ENCODE measurements at regions not wholly inside any gene's neighbourhood (a gene's known extent, or its start where the extent isn't known, plus 50 kb on each side); places are given as distances from the start of the nearest gene placed in this dataset.

DNA sequence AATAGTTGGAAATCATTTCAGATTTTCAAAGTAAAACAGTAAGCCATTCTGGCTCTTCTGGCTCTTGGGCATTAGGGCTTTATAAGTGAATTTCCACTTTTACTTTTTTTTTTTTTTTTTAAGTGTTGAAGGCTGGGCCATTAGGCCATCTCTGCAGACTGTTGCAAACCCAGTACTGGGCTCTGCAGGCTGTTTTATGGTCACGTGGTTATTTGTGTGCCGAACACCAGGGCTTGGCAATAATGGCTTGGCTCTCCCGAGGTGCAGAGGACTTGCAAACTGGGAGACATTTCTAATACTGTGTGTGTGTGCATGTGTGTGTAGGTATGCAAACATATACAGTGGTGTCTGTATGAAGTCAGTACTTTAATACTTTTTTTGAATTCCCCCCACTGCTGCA lies 194.9 kb upstream of the CDH5 start:
- no peak for DNase-seq (ENCODE audit: low spot score)

DNA sequence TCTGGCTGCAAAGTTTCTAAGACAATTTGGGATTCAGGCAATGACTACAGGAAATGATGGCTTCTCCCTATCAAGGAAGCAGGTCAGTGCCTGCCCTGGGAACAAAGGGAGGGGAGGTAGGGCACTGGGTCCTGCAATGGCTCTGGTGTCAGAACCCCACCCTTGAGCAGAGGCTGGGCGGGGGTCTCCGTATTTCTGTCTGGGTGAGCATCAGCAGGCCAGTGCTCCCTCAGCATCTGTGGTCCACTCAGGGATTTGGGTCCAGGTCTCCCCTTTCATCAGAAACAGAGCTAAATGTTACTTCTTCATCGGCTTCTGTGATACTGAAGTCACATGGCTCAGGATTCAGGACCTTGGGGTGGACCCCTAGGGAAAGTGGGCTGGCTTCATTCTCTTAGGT lies 195.5 kb upstream of the CDH5 start:
- no peak for DNase-seq (ENCODE audit: low spot score)

DNA sequence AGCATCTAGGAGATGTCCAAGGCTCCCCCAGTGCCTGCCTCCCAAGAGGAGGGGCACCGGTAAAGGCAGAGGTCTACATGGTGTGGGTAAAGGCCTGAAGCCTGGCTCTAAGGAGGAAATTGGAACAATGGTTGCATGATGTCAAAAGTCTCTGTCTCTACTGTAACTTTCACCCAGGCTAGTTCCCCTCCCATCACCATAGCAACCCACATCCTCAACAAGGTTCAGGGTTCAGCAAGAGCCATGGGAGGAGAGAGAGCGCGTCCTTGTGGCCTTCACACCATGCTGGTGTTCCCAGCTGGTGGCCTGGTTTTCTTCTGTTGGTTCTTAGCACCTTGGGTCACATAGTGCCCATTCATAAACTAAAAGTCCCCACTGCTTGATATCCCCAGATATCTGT lies 196.7 kb upstream of the CDH5 start:
- no peak for DNase-seq (ENCODE audit: low spot score)

DNA sequence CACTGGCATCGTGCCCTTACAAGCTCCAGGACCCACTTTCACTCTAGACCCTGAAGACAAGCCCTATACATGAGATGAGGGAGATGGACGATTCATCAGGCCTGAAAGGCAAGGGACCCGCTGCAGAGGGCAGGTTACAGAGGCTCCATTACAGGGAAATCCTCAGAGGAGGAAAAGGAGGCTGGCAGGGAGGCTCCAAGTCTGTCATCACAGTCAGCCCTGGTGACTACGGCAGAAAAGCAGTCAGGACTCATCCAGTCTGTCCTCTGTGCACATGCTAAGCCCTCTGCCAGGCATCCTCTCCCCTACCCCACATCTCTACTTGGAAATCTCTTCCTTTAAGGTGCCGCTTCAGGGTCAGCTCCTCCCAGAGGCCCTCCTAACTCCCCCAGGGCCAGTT lies 197.7 kb upstream of the CDH5 start:
- DNase-seq (ENCODE audit: low spot score) = no peak

DNA sequence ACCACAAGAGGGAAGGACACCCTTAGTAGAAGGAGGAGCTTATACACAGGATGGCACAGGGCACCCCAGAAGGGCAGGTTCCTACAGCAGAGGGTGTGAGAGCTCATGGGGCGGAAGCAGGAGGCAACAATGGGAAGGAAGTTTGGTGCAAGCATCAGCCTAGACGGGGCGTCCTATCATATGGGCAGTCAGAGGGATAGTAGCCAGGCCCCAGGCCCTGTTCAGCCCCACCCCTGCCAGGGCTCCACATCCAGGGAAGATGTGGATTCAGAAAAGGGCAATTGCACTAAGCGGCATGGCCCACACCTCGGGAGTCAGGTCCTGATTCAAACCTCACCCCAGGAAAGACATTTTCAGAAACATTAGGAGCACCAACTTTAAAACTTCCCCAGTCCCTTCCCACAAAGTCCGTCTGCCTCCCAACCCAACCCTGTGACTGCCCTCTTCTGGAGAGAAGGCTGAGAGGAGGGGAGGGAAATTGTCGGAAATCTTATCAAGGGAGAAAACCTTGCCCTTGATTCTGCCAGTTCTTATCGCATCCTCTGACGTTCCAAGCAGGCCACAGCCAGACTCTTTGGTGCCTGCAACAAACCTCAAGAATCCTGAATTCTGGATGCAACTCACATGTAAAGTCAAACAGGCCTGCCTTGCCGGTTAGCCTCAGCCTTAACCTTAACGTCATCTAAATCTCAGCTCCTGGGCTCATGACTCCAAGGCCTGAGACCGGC lies 198.8 kb upstream of the CDH5 start:
- DNase-seq (ENCODE audit: low spot score) = no peak

GRCh38 chr16:66166490-66166889 lies 200.0 kb upstream of the CDH5 start:
- no peak for DNase-seq (ENCODE audit: low spot score)

DNA sequence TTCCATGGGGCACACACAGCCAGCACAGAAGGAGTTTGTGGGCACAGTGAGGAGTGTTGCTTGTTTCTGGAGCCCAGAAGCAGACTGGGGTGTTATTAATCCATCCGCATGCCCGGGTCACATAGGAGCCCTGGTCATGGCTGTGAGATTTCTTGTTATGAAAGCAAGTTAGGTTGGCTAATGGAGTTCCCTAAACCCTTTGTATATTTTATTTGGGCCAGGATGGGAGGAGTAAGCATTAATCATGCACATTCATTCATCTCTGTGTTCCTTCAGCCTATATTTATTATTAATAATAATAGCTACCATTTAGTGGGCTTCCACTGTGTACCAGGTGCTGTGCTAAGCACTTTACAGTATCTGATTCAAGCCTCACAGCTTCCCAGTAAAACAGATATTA lies 200.6 kb upstream of the CDH5 start:
- no peak for DNase-seq (ENCODE audit: low spot score)

- DNase-seq (ENCODE audit: low spot score) = no peak
Observed at GRCh38 chr16:66164581-66165247, 201.8 kb upstream of the CDH5 start.

GRCh38 chr16:66162821-66163220 lies 203.7 kb upstream of the CDH5 start:
- DNase-seq (ENCODE audit: low spot score) = no peak

DNA sequence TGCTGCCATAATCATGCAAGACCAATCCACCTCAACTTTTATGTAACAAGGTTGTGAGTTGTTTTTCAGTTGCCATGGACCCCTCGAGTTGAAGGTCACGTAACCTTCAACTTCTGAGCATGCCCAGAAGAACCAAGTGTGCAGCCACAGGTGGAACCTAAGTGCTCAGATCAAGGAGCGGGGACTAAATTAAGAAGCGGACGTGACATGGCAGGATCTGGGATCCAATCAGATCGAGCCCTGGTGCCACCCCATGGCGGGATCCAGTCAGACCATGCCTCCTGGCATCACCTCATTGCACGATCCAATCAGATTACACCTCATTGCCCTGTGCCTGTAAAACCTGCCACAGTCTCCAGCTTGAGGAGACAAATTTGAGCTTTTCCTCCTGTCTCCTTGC lies 204.5 kb upstream of the CDH5 start:
- no peak for DNase-seq (ENCODE audit: low spot score)

- DNase-seq (ENCODE audit: low spot score) = no peak
Observed at GRCh38 chr16:66161269-66161668, 205.2 kb upstream of the CDH5 start.

DNA sequence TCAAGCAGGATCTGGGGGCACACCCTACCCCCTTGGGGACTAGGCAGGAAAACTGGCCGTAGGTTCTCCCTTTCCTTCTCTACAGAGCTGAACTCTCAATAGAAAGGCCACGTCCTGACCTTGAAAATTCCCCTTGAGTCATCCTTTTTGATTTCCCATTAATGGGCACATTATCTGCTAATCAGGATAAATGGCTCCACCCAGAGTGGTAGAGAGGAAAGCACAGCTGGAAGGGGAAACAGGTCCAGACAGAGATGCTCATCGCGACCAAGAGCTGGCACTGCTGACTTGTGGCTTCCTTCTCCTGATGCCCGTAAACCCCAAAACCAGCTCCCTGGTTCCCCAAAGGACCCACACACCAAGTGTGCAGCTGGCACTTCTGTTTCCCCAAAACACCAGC lies 206.5 kb upstream of the CDH5 start:
- DNase-seq (ENCODE audit: low spot score) = no peak

- no peak for DNase-seq (ENCODE audit: low spot score)
Observed at GRCh38 chr16:66156538-66156937, 210.0 kb upstream of the CDH5 start.

DNA sequence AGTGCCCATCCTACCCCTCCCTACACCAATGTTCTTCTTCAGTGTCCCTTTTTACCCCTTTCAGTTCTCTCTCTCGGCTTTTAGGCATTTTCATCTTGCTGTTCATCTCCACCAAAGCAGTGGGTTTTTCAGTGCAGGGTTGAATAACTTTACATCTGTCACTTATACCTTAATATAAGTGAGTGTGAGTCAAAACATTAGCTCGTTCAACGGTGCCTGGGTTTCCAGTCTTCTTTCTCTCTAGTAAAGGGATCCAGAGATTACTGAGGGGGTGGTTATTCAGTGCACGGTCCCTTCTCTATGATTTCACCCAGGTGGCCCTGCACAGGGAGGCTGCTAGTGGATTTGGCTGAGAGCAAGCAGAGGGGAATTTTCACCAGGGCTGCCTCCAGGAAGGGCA lies 210.6 kb upstream of the CDH5 start:
- DNase-seq (ENCODE audit: low spot score) = no peak

DNA sequence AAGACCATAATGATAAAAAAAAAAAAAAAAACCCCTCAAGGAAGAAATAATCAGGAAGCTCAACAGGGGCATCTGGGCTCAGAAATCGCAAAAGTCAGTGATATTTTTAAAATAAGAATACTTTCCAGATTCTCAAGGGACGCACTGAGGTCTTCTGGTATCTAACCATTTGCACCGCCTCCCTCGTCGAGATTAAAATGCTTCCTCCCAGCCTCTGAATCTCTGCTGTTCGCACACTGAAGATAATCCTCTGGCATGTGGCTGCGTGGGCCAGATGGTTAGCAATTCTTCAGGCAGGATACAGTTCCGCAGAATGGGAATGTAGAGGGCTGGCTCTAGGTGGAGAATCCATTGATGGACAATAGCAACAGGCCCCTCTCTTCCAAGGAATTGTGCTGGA lies 211.7 kb upstream of the CDH5 start:
- peak; percentile 24 for DNase-seq (ENCODE audit: low spot score)

DNA sequence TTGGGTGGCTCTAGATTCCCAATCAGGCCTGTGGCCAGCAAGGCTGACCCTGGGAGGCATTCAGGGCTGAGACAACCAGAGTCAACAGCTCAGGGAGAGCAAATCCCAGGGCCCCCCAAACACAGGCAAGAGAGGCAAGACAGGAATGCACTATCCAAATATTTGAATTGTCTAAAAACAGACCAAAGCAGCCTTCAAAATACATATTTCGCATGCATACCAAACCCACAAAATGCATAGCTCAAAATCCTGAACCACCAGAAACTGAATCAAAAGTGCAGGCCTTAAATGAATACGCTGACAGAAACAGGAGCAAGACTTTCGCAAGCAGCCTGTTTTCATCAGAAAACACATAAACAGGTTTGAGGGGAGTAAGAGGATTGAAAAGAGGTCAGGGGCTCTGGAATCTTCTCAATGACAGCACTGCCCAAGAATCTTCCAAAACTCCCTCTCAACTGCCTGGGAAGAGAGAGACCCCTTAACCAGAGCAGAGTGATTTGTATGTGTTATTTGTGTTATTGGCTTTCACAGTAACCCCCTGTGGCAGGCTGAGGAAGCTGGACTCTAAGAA lies 213.6 kb upstream of the CDH5 start:
- peak; percentile 88 for DNase-seq (ENCODE audit: low spot score)

DNA sequence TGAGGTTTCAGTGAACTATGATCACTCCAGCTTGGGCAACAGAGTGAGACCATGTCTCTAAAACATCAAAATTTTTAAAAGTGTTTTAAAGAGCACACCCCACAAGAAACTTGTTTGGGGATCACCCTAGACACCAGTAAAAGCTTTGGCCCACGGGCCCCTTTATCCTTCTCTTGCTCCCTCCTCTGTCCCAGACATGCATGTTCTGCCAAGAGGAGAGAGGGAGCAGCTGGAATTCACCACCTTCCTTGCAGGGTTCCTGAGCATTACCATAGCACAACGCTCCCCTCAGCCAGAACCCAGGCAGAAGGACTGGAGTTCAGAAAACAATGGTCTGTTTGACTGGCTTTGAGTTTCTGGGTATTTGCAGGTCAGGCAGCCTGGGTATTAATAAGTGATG lies 214.3 kb upstream of the CDH5 start:
- DNase-seq (ENCODE audit: low spot score) = peak; percentile 24

GRCh38 chr16:66150698-66151482 lies 215.6 kb upstream of the CDH5 start:
- DNase-seq (ENCODE audit: low spot score) = no peak

DNA sequence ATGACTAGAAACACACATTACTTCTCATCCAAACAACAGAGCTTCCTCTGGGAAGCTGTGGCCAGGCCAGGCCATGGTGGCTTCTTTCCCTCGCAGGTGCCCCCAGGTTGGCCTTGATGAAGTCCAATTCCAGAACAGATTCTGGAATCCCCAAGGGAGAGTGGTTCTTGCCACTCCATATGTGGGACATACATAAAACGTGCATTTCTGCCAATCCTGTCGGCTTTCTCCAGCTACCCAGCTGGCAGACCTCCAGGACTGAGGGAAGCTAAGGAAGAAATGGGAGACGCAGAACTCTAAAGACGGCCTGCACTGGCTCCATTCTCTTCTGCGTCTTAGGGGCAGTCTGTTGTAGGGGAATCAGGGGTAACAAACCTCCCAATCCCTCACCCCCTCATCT lies 219.2 kb upstream of the CDH5 start:
- DNase-seq (ENCODE audit: low spot score) = no peak

DNA sequence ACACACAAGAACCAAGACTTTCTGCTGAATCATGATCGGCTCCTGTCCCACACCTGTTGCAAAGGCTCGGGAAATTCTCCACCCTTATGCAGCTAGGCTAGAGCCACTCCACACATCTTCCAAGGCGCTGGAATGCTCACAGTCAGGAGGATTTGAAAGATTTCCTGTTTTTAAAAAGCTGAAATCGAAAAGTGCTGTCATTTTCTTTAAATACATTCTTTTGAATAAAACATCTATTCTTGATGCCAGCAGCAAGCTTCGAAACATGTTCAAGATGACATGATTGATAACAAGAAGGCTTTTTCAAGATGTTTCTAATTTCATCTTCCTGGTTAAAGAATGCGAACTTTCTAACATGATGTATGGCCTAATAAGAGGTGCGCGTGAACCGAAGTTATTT lies 219.7 kb upstream of the CDH5 start:
- no peak for DNase-seq (ENCODE audit: low spot score)

DNA sequence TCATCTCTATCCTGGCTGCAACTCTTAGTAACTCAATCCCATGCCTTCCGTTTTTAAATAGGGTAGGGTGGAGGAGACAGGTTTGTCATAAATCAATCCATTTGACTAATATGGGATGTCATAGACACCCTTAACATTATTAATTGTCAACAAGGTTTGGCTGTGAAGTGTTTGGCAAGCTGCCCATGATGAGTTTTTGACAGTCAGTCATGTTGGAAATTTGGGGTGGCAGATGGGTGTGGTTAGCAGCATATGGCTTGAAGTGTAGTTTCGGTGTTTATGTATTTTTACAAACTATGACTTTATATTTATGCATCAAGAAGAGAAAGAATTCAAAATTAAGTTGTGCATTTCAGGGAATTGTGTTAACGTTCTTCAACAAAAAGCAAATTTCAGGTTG lies 221.8 kb upstream of the CDH5 start:
- DNase-seq (ENCODE audit: low spot score) = no peak

DNA sequence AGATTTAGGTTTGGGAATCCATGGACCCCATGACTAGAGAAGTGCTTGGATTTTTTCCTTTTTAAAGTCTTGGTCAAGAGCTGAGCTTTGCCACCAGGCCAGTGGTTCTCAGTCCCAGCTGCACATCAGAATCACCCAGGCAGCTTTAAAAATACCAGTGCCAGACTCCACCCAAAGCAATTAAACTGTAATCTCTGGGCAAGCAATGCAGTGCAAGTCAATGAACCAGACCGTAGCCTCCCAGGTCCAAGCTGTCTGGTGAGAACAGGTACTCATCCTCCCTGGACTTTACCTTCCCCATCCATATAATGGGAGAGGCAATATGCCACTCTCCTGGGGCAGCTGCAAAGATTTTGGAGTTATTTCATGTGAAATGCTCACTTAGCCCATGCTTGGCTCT lies 223.1 kb upstream of the CDH5 start:
- no peak for DNase-seq (ENCODE audit: low spot score)

GRCh38 chr16:66141885-66142284 lies 224.6 kb upstream of the CDH5 start:
- DNase-seq (ENCODE audit: low spot score) = no peak

Measured in hepatic stellate cell (primary cell).